ENCODE measurements at regions not wholly inside any gene's neighbourhood (a gene's known extent, or its start where the extent isn't known, plus 50 kb on each side); places are given as distances from the start of the nearest gene placed in this dataset.

GRCh38 chr3:147866561-147866960 is 457.4 kb downstream of the ZIC1 start:
- no peak for FAIRE-seq

- no peak for FAIRE-seq
Measured at GRCh38 chr3:147872568-147872967, 463.4 kb downstream of the ZIC1 start.

GRCh38 chr3:147875498-147875897 is 466.3 kb downstream of the ZIC1 start:
- no peak for FAIRE-seq

- FAIRE-seq = no peak
Measured at GRCh38 chr3:147881933-147882332, 472.8 kb downstream of the ZIC1 start.

GRCh38 chr3:147886879-147887278 is 477.7 kb downstream of the ZIC1 start:
- FAIRE-seq = no peak

GRCh38 chr3:147887797-147888196 is 478.6 kb downstream of the ZIC1 start:
- FAIRE-seq = no peak

- no peak for FAIRE-seq
Measured at GRCh38 chr3:147890114-147890513, 480.9 kb downstream of the ZIC1 start.

GRCh38 chr3:147895509-147895908 is 486.3 kb downstream of the ZIC1 start:
- FAIRE-seq = no peak

- no peak for FAIRE-seq
Measured at GRCh38 chr3:147900851-147901250, 491.7 kb downstream of the ZIC1 start.

GRCh38 chr3:147903026-147903425 is 493.9 kb downstream of the ZIC1 start:
- no peak for FAIRE-seq

GRCh38 chr3:147904421-147904820 is 495.3 kb downstream of the ZIC1 start:
- FAIRE-seq = no peak

GRCh38 chr3:147906285-147906684 is 497.1 kb downstream of the ZIC1 start:
- no peak for FAIRE-seq

- FAIRE-seq = no peak
Measured at GRCh38 chr3:147914532-147914931, 505.4 kb downstream of the ZIC1 start.

GRCh38 chr3:147915057-147915456 is 505.9 kb downstream of the ZIC1 start:
- FAIRE-seq = no peak

GRCh38 chr3:147919496-147919895 is 510.3 kb downstream of the ZIC1 start:
- FAIRE-seq = no peak

GRCh38 chr3:147921051-147921450 is 511.9 kb downstream of the ZIC1 start:
- FAIRE-seq = no peak

- FAIRE-seq = no peak
Measured at GRCh38 chr3:147924755-147925154, 515.6 kb downstream of the ZIC1 start.

GRCh38 chr3:147925272-147925671 is 516.1 kb downstream of the ZIC1 start:
- no peak for FAIRE-seq

GRCh38 chr3:147930232-147930807 is 521.2 kb downstream of the ZIC1 start:
- FAIRE-seq = no peak

GRCh38 chr3:147934451-147935180 is 525.5 kb downstream of the ZIC1 start:
- no peak for FAIRE-seq

GRCh38 chr3:147937341-147937740 is 528.2 kb downstream of the ZIC1 start:
- no peak for FAIRE-seq

- FAIRE-seq = no peak
Measured at GRCh38 chr3:147937891-147938290, 528.7 kb downstream of the ZIC1 start.

GRCh38 chr3:147939425-147939824 is 530.3 kb downstream of the ZIC1 start:
- FAIRE-seq = no peak

GRCh38 chr3:147939839-147940238 is 530.7 kb downstream of the ZIC1 start:
- no peak for FAIRE-seq

Data from A204.1 (cell line).